ENCODE measurements at regions not wholly inside any gene's neighbourhood (a gene's known extent, or its start where the extent isn't known, plus 50 kb on each side); places are given as distances from the start of the nearest gene placed in this dataset.
"Not testable (repeated sequence)": the region's sequence is repeated elsewhere in the genome, so short reads cannot be mapped to it uniquely, and the experiment has no call there.

- DNase-seq = no peak
Observed at GRCh38 chr14:101251812-101252442, 309.4 kb upstream of the DIO3 start.

- DNase-seq = no peak
Observed at GRCh38 chr14:101252443-101253214, 308.7 kb upstream of the DIO3 start.

DNA sequence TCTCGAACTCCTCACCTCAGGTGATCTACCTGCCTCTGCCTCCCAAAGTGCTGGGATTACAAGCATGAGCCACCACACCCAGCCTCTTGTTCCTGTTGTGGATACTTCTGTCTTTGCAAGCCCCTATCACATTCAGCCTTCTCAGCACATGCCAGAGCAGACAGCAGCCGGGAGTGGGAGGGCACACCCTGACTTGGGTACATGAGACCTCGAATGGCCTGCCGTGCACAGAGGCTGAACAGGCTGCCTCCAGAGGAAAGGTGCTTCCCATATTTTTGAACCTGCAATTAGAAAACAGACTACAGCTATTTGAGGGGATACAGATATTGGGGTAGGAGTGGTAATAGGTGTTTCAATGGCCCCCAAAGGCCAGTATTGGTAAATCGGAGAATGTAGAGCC is 307.3 kb upstream of the DIO3 start:
- no peak for DNase-seq

DNA sequence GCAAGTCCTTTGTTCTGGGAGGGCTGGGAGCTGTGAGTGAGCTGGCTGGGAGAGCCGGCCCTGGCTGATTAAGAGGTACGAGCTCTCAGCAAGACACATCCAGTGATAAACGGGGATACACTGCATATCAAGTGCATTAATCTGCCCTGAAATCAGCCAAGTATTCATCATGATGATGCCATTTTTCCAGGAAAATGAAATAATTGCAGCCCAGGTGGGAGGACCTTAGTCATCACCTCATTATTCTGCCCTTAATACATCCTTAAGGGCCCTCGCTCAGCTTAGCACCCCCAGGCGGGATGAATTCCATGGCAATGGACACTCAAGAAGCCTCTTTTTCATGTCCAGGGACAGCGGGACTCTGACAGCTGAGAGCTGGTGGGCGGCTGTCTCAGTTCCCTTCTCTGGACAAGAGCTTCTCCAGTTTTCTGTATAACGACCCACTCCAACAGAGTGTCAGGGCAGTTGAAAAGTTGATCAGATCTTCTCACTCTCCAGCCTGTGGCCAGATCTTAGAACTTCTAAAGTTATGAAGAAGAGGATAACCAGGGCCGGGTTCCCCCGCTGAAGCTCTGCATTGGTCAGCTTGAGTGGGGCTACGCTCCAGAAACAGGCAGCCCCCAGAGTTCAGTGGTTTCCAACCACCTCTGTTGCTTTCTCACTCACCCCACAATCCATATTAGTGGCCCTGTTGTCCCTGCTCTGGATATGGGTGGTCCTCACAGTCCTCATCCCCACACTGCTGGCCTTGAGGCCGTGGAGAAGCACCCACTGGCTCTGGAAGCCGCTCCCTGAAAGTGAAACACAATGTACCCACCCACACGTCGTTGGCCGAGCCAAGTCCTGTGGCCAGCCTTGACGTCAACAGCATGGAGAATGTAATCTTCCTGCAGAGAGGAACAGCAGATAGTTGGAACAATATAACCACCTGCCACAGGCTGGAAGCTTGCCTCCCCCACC is 306.2 kb upstream of the DIO3 start:
- DNase-seq = no peak

DNA sequence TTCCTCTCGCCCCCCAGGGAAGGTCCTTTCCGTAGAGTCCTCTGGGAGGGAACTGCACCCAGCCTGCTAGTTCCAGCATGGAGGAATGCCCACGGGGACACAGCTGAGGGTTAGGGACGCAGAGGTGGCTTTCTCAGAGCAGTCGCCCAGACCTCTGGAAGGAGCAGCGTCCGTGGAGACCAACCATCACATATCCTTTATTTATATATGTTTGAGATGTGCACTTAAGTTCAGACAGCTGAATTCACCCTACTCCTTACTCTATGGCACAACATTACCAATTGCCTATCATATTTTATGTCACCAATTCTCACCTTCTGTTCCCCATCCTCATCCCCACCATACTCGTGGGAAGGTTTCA is 305.6 kb upstream of the DIO3 start:
- no peak for DNase-seq

DNA sequence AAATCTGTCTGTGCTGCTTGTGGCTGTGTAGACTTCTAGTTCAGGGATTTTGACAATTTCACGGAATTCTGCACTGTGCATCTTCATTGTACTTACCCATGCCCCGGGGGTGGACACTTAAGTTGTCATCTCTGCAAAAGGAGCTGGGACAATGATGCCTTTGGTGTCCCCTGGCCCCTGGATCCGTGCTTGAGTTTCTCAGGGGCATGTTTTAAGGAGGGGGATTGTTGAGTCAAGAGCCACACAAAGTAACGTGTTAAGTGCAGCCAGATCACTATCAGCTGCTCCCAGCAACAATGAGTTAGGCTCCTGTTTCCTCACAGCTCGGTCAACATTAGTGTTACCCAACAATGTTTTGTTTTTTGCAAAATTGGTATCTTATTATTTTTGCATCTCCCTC is 305.0 kb upstream of the DIO3 start:
- DNase-seq = no peak

DNA sequence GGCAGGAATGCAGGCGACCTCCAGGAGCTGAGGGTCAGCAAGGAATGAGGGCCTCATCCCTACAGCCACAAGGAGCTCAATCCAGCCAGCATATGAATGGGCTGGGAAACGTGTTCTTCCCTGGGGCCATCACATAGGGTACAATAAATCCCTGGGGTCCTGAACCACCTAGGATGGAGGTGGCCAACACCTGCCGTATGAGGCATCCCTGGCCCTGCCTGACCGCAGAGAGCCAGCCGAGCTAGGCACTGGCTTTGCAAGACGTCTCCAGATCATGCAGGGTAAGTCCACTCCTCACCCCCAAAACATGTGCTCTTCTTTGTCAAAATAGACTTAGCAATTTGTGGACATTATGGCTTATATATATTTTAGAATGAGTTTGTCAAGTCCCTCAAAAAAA is 303.7 kb upstream of the DIO3 start:
- DNase-seq = no peak

GRCh38 chr14:101259748-101260147 is 301.5 kb upstream of the DIO3 start:
- DNase-seq = no peak

- DNase-seq = not testable (repeated sequence)
Observed at GRCh38 chr14:101266441-101266840, 294.9 kb upstream of the DIO3 start.

DNA sequence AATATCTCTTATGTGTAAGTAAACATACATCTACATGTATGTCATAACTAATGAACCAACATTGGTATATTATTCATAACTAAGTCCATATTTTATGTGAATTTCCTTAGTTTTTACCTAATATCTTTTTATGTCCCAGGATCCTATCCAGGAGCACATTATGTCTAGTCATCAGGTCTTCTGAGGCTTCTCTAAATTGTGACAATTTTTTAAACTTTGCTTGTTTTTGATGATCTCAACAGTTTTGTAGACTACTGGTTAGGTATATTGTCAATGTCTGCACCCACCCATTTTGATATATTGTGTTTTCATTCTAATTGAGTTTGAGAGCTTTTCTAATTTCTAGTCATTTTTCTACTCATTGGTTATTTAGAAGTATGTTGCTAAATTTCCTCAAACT is 288.2 kb upstream of the DIO3 start:
- no peak for DNase-seq

GRCh38 chr14:101276309-101277091 is 284.8 kb upstream of the DIO3 start:
- no peak for DNase-seq

DNA sequence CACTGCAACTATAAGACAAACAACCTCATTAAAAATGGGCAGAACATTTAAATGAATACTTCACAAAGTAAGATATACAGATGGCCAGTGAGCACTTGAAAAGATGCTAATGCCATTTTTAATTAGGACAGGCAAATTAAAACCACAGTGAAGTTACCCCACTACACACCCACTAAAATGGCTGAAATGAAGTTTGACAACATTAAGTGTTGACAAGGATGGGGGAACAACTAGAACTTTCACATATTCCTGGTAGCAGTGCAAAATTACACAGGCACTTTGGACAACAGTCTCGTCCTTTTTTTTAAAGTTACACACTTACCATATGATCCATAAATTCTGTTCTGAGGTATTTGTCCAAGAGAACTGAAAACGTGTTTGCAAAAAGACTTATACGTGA is 278.9 kb upstream of the DIO3 start:
- no peak for DNase-seq

DNA sequence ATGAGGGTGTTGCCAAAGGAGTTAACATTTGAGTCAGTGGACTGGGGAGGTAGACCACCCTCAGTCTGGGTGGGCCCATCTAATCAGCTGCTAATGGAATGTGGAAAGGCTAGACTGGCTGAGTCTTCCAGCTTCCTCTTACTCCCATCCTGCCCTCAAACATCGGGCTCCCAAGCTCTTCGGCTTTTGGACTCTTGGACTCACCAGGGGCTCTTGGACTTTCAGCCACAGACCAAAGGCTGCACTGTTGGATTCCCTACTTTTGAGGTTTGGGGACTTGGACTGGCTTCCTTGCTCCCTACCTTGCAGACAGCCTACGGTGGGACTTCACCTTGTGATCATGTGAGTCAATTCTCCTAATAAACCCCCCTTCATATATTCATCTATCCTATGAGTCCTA is 276.6 kb upstream of the DIO3 start:
- no peak for DNase-seq

DNA sequence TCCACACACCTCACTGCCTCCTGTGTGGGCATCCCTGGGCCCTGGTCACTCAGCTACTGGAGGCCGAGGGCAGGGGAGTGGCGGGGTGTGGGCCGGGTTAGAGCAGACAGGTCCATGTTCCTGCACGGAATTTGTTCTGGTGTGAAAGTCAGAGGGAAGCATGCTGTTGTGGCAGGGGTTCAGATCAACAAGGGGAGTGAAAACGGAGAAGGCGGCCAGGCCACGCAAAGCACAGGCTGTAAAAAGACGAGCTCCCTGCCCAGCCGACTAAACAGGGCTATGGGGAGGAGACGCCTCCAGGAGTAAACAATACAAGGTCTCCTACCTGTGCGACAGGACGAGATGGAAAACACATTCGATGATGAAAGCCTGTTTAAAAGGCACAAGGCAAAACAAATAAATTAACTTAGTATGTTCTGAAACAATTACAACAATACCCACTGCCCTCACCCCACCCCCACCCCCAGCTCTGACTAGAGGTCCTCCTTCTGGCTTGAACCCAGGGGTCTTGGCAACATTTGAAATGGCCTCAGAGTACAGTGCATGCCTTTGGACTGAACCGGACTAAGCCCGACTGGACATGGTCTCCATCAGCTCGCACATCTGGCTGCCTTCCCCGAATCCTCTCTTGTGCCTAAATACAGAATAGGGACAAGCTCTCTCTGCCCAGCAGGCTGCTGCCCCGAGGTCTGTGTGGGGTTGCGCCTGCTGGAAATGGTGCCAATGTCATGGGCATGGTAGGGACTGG is 274.9 kb upstream of the DIO3 start:
- DNase-seq = no peak

DNA sequence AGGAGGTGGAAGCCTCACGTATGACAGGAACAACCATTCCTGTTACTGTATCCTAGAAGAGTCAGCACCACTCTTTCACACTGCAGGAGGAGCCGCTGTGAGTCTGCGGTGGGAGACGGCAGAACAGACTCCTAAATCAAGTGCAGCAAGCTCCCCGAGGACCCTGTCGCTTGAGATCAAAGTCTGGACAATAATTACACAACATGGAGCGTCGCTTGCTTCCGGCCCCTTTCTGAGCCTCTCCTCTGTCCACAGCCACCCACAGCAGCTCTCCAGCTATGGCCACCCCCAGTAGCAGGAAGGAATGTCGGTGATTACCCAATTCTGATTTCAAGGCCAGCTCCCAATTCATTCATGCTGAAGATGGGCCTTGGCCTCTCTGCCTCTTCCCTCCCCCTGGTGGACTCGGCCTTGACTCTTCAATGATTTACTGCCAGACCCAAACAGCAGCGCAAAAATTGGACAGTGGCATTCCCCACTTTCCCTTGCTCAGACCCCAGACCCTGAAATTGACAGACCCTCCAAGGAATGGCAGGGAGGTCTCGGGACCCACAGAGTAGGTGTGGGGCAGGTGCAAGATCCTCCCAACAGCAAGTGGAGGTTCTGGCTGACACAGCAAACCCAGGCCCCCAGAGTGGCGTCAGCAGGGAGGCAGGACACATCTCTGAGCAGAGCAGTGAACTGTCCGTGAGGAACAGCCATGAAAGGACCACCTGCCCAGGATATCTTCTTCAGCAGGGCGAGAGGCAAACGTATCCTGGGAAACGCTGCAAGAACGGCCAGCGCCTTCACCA is 272.7 kb upstream of the DIO3 start:
- no peak for DNase-seq

- no peak for DNase-seq
Observed at GRCh38 chr14:101289230-101289690, 272.0 kb upstream of the DIO3 start.

DNA sequence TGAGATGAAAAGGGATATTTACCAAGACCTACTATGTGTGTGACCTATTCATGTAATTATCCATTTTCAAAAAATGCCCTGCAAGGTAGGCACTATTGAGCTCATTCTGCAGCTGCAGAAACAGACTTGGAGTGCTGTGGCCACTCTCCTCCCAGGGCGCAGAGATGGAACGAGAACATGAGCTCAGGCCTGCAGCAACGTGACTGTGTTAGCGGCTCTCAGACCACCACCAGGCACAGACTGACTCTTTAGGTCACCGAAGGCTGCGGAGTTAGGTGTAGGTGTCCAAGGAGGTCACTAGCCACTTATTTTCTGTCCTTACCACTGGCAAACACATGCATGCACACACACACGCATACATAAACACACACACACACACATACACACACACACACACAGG is 271.4 kb upstream of the DIO3 start:
- no peak for DNase-seq

GRCh38 chr14:101290611-101291010 is 270.7 kb upstream of the DIO3 start:
- DNase-seq = no peak

GRCh38 chr14:101291390-101291789 is 269.9 kb upstream of the DIO3 start:
- DNase-seq = no peak

DNA sequence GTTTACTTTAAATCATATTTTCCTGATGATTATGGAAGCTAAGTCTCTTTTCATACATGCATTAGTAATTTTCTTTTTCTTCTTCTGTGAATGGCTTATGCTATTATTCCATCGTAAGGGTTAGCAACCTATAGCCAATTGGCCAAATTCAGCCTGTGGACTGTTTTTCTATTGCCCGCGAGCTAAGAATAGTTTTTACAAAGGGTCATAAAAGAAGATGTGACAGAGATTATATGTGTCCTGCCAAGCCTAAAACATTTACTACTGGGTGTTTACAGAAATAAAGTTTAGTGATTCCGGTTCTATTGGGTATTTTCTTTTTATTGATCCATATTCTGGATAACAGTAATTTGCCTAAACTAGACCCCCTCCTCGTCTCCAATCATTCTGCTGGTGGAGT is 268.8 kb upstream of the DIO3 start:
- DNase-seq = no peak

GRCh38 chr14:101293605-101294004 is 267.7 kb upstream of the DIO3 start:
- no peak for DNase-seq
